RWPE1 (cell line): ENCODE measurements at regions not wholly inside any gene's neighbourhood (a gene's known extent, or its start where the extent isn't known, plus 50 kb on each side); places are given as distances from the start of the nearest gene placed in this dataset.
"Not testable (repeated sequence)": the region's sequence is repeated elsewhere in the genome, so short reads cannot be mapped to it uniquely, and the experiment has no call there.

ENCODE experiments used
- CTCF ChIA-PET: fragments of 350-600 bp; sonication (Branson Sonifier 250); formaldehyde crosslinking; extraction: SDS; loops from one replicate; lab custom pipeline; 2021; lab: Yijun Ruan, JAX
- POLR2A ChIA-PET: fragments of 400-600 bp; formaldehyde crosslinking; extraction: SDS; loops from one replicate; lab custom pipeline; 2020; ENCODE audit warnings: antibody characterized with exemption; ENCODE audit not compliant: low non-redundant PET; lab: Yijun Ruan, JAX
- DNase-seq: peaks from one replicate; pipeline ENCODE4 v3.0.0; 2012; ENCODE audit warnings: low spot score
- H3K27ac ChIP-seq: fragments of 450-650 bp; 2 replicates; pipeline ENCODE4 v1.5.1; 2017
- CTCF ChIP-seq: fragments of 450-650 bp; conservative IDR thresholded peaks from 2 replicates; pipeline ENCODE4 v1.5.1; 2017; ENCODE audit warnings: low read depth, mild to moderate bottlenecking

- POLR2A ChIA-PET: interaction anchor here (1.1 kb wide), 1 partner anchor 66 kb away, joined by 3 read pairs; no protein-coding TSS in a partner anchor
- peak; percentile 26 for DNase-seq
- no peak for TF ChIP-seq CTCF
- peak overlapping the region; percentile 25; the same call in 1 of the 2 replicates for H3K27ac ChIP-seq
- CTCF ChIA-PET: interaction anchor here (0.6 kb wide), 1 partner anchor 459 kb away, joined by 3 read pairs; no protein-coding TSS in a partner anchor
These were observed 67.2 kb upstream of the SCAF4 start for GRCh38 chr21:31798842-31799704.

GRCh38 chr21:31795992-31796391, 64.1 kb upstream of the SCAF4 start:
- no peak for TF ChIP-seq CTCF
- CTCF ChIA-PET: no interaction called here

GRCh38 chr21:31790420-31790819, 58.5 kb upstream of the SCAF4 start:
- DNase-seq, H3K27ac ChIP-seq, CTCF ChIA-PET, POLR2A ChIA-PET: not testable (repeated sequence)

More at GRCh38 chr21:31795992-31796391, 64.1 kb upstream of the SCAF4 start:
- DNase-seq: no peak
- POLR2A ChIA-PET: no interaction called here
- no peak overlapping the region for H3K27ac ChIP-seq

GRCh38 chr21:31788581-31788980, 56.7 kb upstream of the SCAF4 start:
- H3K27ac ChIP-seq: no peak overlapping the region
- no peak for TF ChIP-seq CTCF
- CTCF ChIA-PET: interaction anchor here (0.6 to 1.1 kb wide), 3 partner anchors 145 to 812 kb away, joined by 4 to 5 read pairs (median 5); no protein-coding TSS in a partner anchor
- POLR2A ChIA-PET: no interaction called here
- DNase-seq: no peak

- H3K27ac ChIP-seq: 0 out of 2 replicates have a peak overlapping the region, but pooled peaks have one; percentile 21
- DNase-seq, POLR2A ChIA-PET: not testable (repeated sequence)
- CTCF ChIA-PET: interaction anchor here (0.6 kb wide), 1 partner anchor 108 kb away, joined by 7 read pairs; no protein-coding TSS in a partner anchor
These were observed 55.8 kb upstream of the SCAF4 start for GRCh38 chr21:31787691-31788090.

- POLR2A ChIA-PET: no interaction called here
- no peak overlapping the region for H3K27ac ChIP-seq
- DNase-seq: no peak
- no peak for TF ChIP-seq CTCF
- CTCF ChIA-PET: interaction anchor here (0.5 to 1.2 kb wide), 13 partner anchors 13 to 1236 kb away, joined by 3 to 5 read pairs (median 3); no protein-coding TSS in a partner anchor
These were observed 54.4 kb upstream of the SCAF4 start for GRCh38 chr21:31786164-31786920.
